GM18873 (cell line): ENCODE measurements at regions not wholly inside any gene's neighbourhood (a gene's known extent, or its start where the extent isn't known, plus 50 kb on each side); places are given as distances from the start of the nearest gene placed in this dataset.
"Not testable (repeated sequence)": the region's sequence is repeated elsewhere in the genome, so short reads cannot be mapped to it uniquely, and the experiment has no call there.

ENCODE experiments used
- ATAC-seq: cut with Tn5 transposase; IDR thresholded peaks from one replicate; pipeline ENCODE4 v1.9.1; 2021; ENCODE audit warnings: mild to moderate bottlenecking, moderate library complexity, moderate number of reproducible peaks; ENCODE audit not compliant: unreplicated experiment, low FRiP score

- ATAC-seq = no peak
These were observed 213.0 kb upstream of the HAAO start for GRCh38 chr2:43005245-43005974.

- no peak for ATAC-seq
These were observed 212.5 kb upstream of the HAAO start for GRCh38 chr2:43004879-43005244.

- ATAC-seq = not testable (repeated sequence)
These were observed 211.9 kb upstream of the HAAO start for GRCh38 chr2:43004126-43004865.

GRCh38 chr2:43003702-43004101 lies 211.3 kb upstream of the HAAO start:
- ATAC-seq = no peak

GRCh38 chr2:43001787-43002468 lies 209.5 kb upstream of the HAAO start:
- ATAC-seq = no peak

GRCh38 chr2:43001055-43001378 lies 208.6 kb upstream of the HAAO start:
- ATAC-seq = no peak

GRCh38 chr2:43000242-43001054 lies 208.1 kb upstream of the HAAO start:
- no peak for ATAC-seq

- ATAC-seq = no peak
These were observed 207.5 kb upstream of the HAAO start for GRCh38 chr2:42999856-43000241.

- no peak for ATAC-seq
These were observed 207.0 kb upstream of the HAAO start for GRCh38 chr2:42999391-42999841.

- no peak for ATAC-seq
These were observed 206.3 kb upstream of the HAAO start for GRCh38 chr2:42998721-42999120.

- no peak for ATAC-seq
These were observed 204.1 kb upstream of the HAAO start for GRCh38 chr2:42996528-42996927.

GRCh38 chr2:42995752-42996422 lies 203.5 kb upstream of the HAAO start:
- no peak for ATAC-seq

GRCh38 chr2:42989283-42990081 lies 197.1 kb upstream of the HAAO start:
- ATAC-seq = not testable (repeated sequence)

- ATAC-seq = not testable (repeated sequence)
These were observed 195.7 kb upstream of the HAAO start for GRCh38 chr2:42988055-42988454.

- ATAC-seq = no peak
These were observed 194.9 kb upstream of the HAAO start for GRCh38 chr2:42987112-42987922.

- no peak for ATAC-seq
These were observed 192.2 kb upstream of the HAAO start for GRCh38 chr2:42984617-42985016.

- no peak for ATAC-seq
These were observed 191.7 kb upstream of the HAAO start for GRCh38 chr2:42984081-42984480.

GRCh38 chr2:42980764-42981416 lies 188.5 kb upstream of the HAAO start:
- ATAC-seq = no peak
